DND-41 (cell line): ENCODE measurements at regions not wholly inside any gene's neighbourhood (a gene's known extent, or its start where the extent isn't known, plus 50 kb on each side); places are given as distances from the start of the nearest gene placed in this dataset.

Experiments
- ATAC-seq: fragments of 200-7000 bp; cut with Tn5 transposase; 3 replicates; pipeline ENCODE4 v1.9.1; 2021; ENCODE audit warnings: low read depth; ENCODE audit not compliant: insufficient read depth
- DNase-seq: peaks from one replicate; pipeline ENCODE4 v3.0.0-alpha.2; 2020
- H2AFZ ChIP-seq: 2 replicates; pipeline ENCODE4 v1.6.0; 2012; ENCODE audit warnings: low read depth, low read length
- H3K27ac ChIP-seq: 2 replicates; pipeline ENCODE4 v1.5.1; 2012; ENCODE audit warnings: low read length, inconsistent platforms
- H3K27me3 ChIP-seq: fragments of 200-600 bp; sonication (generic); 2 replicates; pipeline ENCODE4 v1.6.0; 2012; ENCODE audit warnings: low read length, mild to moderate bottlenecking, inconsistent platforms; ENCODE audit not compliant: insufficient read depth, poor library complexity
- H3K36me3 ChIP-seq: 2 replicates; pipeline ENCODE4 v1.5.1; 2012; ENCODE audit warnings: low read length, inconsistent platforms; ENCODE audit not compliant: insufficient read depth
- H3K4me1 ChIP-seq: 2 replicates; pipeline ENCODE4 v1.5.1; 2012; ENCODE audit warnings: mild to moderate bottlenecking, low read length; ENCODE audit not compliant: insufficient read depth
- H3K4me2 ChIP-seq: 2 replicates; pipeline ENCODE4 v1.6.0; 2012; ENCODE audit warnings: mild to moderate bottlenecking, moderate library complexity, low read length, inconsistent platforms; ENCODE audit not compliant: insufficient read depth
- H3K4me3 ChIP-seq, 2 experiments: fragments of 200-600 bp in 1 of 2; shearing (Covaris generic) in 1 of 2; 2 replicates each; pipeline ENCODE4 v1.5.1; 2012 to 2016; ENCODE audit warnings: inconsistent platforms in 2 of 2, low read length in 2 of 2, mild to moderate bottlenecking in 2 of 2, low read depth in 1 of 2, moderate library complexity in 1 of 2
- H3K79me2 ChIP-seq: 2 replicates; pipeline ENCODE4 v1.6.0; 2012; ENCODE audit warnings: low read length, inconsistent platforms; ENCODE audit not compliant: insufficient read depth
- H3K9ac ChIP-seq: 2 replicates; pipeline ENCODE4 v1.6.0; 2012; ENCODE audit warnings: low read depth, mild to moderate bottlenecking, inconsistent platforms, low read length, moderate library complexity
- H3K9me3 ChIP-seq: 2 replicates; pipeline ENCODE4 v1.5.1; 2012; ENCODE audit warnings: low read length, moderate library complexity, mild to moderate bottlenecking, inconsistent platforms; ENCODE audit not compliant: insufficient read depth, severe bottlenecking
- H4K20me1 ChIP-seq: 2 replicates; pipeline ENCODE4 v1.6.0; 2012; ENCODE audit warnings: low read length; ENCODE audit not compliant: insufficient read depth
- EZH2 ChIP-seq: IDR thresholded peaks from 3 replicates; pipeline ENCODE4 v1.6.1; 2012; ENCODE audit warnings: borderline replicate concordance, low read depth, mild to moderate bottlenecking, moderate library complexity, low read length, inconsistent platforms; ENCODE audit not compliant: severe bottlenecking
- TF ChIP-seq, protein P1 (sequence below): IDR thresholded peaks from 2 replicates; pipeline ENCODE4 v1.5.1; 2012; ENCODE audit warnings: borderline replicate concordance, low read length, moderate library complexity, mild to moderate bottlenecking; ENCODE audit not compliant: poor library complexity, severe bottlenecking; ENCODE audit errors: extremely low read depth

DNA sequence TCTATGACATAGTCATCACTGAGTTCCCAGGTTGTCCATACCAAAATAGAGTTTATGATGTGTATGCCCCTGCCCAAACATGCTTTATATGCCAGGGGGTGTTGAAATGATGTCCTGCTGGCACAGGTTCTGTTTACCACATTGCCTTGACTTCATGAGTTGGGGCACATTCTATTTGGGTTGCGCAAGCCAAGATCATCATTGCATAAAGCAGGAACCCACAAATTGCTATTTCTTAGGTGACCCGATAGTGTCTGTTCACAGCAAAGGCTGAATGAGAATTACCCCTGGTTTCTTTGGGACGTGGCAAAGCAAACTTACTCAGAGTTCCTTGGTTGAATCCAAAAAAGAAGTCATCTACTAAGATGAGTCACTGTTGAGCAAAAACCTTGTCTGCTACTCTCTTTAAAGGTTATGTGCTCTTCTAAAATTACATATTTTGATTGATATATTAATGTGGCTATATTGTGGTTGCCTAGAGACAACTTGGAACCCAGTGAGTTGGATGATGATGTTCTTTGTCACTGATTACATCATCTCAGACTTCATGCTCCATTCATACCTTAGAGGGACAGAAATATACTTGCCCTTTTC, 912.6 kb upstream of the SOX9 start:
- H3K79me2 ChIP-seq, result no peaks in the 10 kb centered on the region
- H3K9me3 ChIP-seq, result no peaks in the 10 kb centered on the region
- DNase-seq (no peak), ATAC-seq (no peak)
- no peak for TF ChIP-seq EZH2
- TF ChIP-seq, protein P1, sequence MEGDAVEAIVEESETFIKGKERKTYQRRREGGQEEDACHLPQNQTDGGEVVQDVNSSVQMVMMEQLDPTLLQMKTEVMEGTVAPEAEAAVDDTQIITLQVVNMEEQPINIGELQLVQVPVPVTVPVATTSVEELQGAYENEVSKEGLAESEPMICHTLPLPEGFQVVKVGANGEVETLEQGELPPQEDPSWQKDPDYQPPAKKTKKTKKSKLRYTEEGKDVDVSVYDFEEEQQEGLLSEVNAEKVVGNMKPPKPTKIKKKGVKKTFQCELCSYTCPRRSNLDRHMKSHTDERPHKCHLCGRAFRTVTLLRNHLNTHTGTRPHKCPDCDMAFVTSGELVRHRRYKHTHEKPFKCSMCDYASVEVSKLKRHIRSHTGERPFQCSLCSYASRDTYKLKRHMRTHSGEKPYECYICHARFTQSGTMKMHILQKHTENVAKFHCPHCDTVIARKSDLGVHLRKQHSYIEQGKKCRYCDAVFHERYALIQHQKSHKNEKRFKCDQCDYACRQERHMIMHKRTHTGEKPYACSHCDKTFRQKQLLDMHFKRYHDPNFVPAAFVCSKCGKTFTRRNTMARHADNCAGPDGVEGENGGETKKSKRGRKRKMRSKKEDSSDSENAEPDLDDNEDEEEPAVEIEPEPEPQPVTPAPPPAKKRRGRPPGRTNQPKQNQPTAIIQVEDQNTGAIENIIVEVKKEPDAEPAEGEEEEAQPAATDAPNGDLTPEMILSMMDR, result no peak
- no peaks in the 10 kb centered on the region for H3K27me3 ChIP-seq
- H2AFZ ChIP-seq, result no peak overlapping the region
- no peaks in the 10 kb centered on the region for H3K4me1 ChIP-seq
- no peaks in the 10 kb centered on the region for H4K20me1 ChIP-seq
- H3K4me3 ChIP-seq, result no peak overlapping the region
- H3K36me3 ChIP-seq, result no peaks in the 10 kb centered on the region
- no peak overlapping the region for H3K9ac ChIP-seq
- H3K27ac ChIP-seq, result no peak overlapping the region
- H3K4me2 ChIP-seq, result no peak overlapping the region

GRCh38 chr17:71213936-71214335, 906.9 kb upstream of the SOX9 start:
- Histone ChIP-seq H3K27ac (no peak overlapping the region), H3K9ac (no peak overlapping the region), H3K4me3 (no peak overlapping the region), H4K20me1 (no peaks in the 10 kb centered on the region), H3K36me3 (no peaks in the 10 kb centered on the region), H2AFZ (no peak overlapping the region), H3K27me3 (no peaks in the 10 kb centered on the region), H3K9me3 (no peaks in the 10 kb centered on the region), H3K4me1 (no peaks in the 10 kb centered on the region), H3K79me2 (no peaks in the 10 kb centered on the region), H3K4me2 (no peak overlapping the region)
- ATAC-seq (no peak), DNase-seq (no peak)
- TF ChIP-seq EZH2, result no peak
- TF ChIP-seq, protein P1, result no peak

GRCh38 chr17:71217769-71218168, 903.1 kb upstream of the SOX9 start:
- Histone ChIP-seq H3K27me3 (no peaks in the 10 kb centered on the region), H3K4me2 (no peak overlapping the region), H3K4me3 (no peak overlapping the region), H3K36me3 (no peaks in the 10 kb centered on the region), H4K20me1 (no peaks in the 10 kb centered on the region), H3K9ac (no peak overlapping the region), H2AFZ (no peak overlapping the region), H3K79me2 (no peaks in the 10 kb centered on the region), H3K9me3 (no peaks in the 10 kb centered on the region), H3K4me1 (no peaks in the 10 kb centered on the region), H3K27ac (no peak overlapping the region)
- no peak for DNase-seq
- no peak for ATAC-seq
- no peak for TF ChIP-seq EZH2
- TF ChIP-seq, protein P1, result no peak

DNA sequence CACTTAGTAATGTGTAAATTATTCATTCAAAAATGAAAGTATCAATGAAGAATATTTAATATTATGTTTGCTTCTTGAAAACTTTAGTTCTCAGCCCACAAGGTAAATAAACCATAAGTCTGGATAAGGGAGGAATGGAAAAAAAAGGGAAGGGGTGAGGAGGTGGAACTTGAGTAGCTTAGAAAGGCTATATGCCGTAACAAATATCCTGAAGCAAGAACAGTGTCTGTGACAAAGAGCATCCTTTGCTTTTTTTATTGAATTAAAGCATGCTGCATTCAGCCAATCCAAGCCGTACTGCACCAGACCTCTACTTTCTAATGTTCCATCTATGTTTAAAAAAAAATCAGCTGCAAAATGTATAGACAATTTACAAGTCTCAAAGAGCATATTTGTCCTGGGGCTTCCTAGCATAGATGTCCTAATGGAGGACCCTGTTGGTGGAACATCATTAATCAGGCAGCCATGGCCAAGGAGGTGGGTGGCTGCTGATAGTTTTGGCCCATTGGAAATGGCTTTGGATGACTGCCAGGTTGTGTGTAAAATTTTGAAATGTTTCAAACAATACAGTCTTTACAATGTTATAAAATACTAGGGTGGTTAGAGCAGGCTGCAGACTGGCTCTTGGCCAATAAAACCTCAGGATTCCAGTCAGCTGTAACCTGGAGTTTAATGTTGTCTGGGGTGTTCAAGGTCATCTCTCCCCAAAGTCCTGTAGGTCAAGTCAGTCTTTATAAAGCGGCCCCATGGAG, 895.8 kb upstream of the SOX9 start:
- Histone ChIP-seq H2AFZ (no peak overlapping the region), H3K27me3 (no peaks in the 10 kb centered on the region), H3K9ac (no peak overlapping the region), H3K4me2 (no peak overlapping the region), H3K4me3 (no peak overlapping the region), H3K4me1 (no peaks in the 10 kb centered on the region), H3K79me2 (no peaks in the 10 kb centered on the region), H3K36me3 (no peaks in the 10 kb centered on the region), H3K27ac (no peak overlapping the region), H4K20me1 (no peaks in the 10 kb centered on the region), H3K9me3 (no peaks in the 10 kb centered on the region)
- ATAC-seq (no peak), DNase-seq (no peak)
- TF ChIP-seq EZH2, result no peak
- TF ChIP-seq, protein P1, result no peak
